Loucy (cell line): ENCODE measurements at regions not wholly inside any gene's neighbourhood (a gene's known extent, or its start where the extent isn't known, plus 50 kb on each side); places are given as distances from the start of the nearest gene placed in this dataset.

Experiments
- EZH2phosphoT487 ChIP-seq: fragments of 200-600 bp; IDR thresholded peaks from 2 replicates; pipeline ENCODE4 v1.6.1; 2018; ENCODE audit warnings: antibody characterized with exemption, mild to moderate bottlenecking, moderate library complexity, borderline replicate concordance
- TF ChIP-seq, protein P1 (sequence below): fragments of 200-600 bp; sonication (generic); conservative IDR thresholded peaks from 2 replicates; pipeline ENCODE4 v1.5.1; 2014; ENCODE audit warnings: mild to moderate bottlenecking, antibody characterized with exemption, low read length

DNA sequence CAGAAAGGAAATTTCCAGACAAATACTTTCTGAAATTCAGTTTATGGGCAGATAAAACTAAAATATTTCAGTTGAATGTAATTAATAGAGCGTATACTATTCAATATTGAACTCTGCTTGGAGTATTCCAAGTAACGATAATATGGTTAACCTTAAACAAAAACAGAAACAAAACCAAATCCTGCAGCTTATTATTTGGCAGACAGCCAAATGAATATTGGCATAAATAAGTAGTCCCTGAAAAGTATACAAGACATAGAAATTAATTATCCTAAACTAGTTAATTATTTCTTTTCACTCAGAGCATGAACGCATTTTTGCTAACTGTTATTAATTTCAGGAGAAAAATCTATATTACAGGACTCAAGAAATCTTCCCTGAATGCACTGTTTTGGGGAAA is 1574.0 kb downstream of the MAT2B start:
- TF ChIP-seq, protein P1, sequence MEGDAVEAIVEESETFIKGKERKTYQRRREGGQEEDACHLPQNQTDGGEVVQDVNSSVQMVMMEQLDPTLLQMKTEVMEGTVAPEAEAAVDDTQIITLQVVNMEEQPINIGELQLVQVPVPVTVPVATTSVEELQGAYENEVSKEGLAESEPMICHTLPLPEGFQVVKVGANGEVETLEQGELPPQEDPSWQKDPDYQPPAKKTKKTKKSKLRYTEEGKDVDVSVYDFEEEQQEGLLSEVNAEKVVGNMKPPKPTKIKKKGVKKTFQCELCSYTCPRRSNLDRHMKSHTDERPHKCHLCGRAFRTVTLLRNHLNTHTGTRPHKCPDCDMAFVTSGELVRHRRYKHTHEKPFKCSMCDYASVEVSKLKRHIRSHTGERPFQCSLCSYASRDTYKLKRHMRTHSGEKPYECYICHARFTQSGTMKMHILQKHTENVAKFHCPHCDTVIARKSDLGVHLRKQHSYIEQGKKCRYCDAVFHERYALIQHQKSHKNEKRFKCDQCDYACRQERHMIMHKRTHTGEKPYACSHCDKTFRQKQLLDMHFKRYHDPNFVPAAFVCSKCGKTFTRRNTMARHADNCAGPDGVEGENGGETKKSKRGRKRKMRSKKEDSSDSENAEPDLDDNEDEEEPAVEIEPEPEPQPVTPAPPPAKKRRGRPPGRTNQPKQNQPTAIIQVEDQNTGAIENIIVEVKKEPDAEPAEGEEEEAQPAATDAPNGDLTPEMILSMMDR = no peak
- TF ChIP-seq EZH2phosphoT487 = no peak
